T47D (cell line): ENCODE measurements at regions not wholly inside any gene's neighbourhood (a gene's known extent, or its start where the extent isn't known, plus 50 kb on each side); places are given as distances from the start of the nearest gene placed in this dataset.

Experiments used
- DNase-seq, 2 experiments: peaks; one replicate each; pipeline versions ENCODE4 v3.0.0 to v3.0.0-alpha.2; 2011 to 2012; ENCODE audit warnings: low read depth in 1 of 2, low spot score in 1 of 2
- JUND ChIP-seq: IDR thresholded peaks from 2 replicates; pipeline ENCODE4 v1.6.1; 2012; ENCODE audit warnings: low read depth
- in situ Hi-C: cut with HindIII; loops from 2 replicates; pipeline ENCODE4 v1.10.0; 2016; ENCODE audit warnings: low sequenced_read_pairs, low pct_unique_long_range_greater_than_20kb

- no peak for DNase-seq
- in situ Hi-C loops, result no loop called here
- TF ChIP-seq JUND, result no peak
These were observed 187.7 kb upstream of the CHD1 start for GRCh38 chr5:99116526-99116925.

GRCh38 chr5:99109894-99110293 is 181.1 kb upstream of the CHD1 start:
- in situ Hi-C loops, result no loop called here
- no peak for DNase-seq
- no peak for TF ChIP-seq JUND

GRCh38 chr5:99105216-99105615 is 176.4 kb upstream of the CHD1 start:
- no peak for TF ChIP-seq JUND
- peak in 1 of 2 experiments; percentile 11 for DNase-seq
- in situ Hi-C loops, result no loop called here

DNA sequence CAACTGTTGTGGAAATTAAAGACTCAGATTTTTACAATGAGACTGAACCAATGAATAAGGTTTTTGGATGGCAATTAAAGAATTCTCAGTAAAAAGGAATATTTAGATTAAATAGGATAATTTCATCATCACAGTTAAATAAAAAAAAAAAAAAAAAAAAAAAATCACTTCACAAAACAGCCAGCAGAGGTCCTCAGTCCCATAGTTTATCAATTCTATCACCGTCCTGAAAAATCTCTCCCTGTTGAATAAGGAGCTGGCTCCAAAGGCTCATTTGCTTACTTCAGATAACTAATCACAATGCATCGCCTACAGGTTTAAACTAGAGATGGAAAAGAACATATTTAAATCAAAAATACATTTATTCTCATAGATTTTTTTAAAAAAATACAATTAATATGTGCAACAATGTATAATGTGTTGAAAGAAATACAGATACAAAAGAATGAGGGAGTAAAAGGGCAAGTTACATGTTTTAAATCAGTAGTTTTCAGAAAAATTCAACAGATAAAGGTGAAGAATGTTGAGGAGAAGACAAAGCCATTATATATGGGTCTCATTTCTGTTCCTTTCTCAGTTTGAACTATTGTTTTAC is 175.8 kb upstream of the CHD1 start:
- peak; percentile 26 to 52 for DNase-seq
- TF ChIP-seq JUND, result no peak
- in situ Hi-C loops, result no loop called here

GRCh38 chr5:99102073-99102697 is 173.4 kb upstream of the CHD1 start:
- no peak for DNase-seq
- in situ Hi-C loops, result no loop called here
- no peak for TF ChIP-seq JUND

DNA sequence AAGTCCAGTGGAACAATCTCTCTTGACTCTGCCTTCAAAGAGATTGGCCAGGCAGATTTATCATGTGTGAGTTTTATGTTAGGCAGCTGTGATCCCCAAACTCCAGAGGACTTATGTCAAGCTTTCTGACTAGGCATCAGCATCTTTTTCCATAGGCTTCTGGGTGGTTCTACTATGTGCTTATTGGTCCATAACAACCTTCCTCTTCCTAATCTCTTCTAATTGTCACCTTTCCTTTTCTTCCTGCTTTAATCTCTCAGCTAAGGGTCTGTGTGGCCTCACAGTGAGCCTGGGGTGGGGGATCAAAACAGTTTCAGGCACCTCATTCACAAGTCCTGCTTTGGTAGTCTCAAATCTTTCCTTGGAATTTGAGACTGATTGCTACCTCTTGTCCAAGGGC is 170.9 kb upstream of the CHD1 start:
- no peak for DNase-seq
- in situ Hi-C loops, result no loop called here
- TF ChIP-seq JUND, result no peak

- DNase-seq, result no peak
- TF ChIP-seq JUND, result no peak
- in situ Hi-C loops, result no loop called here
These were observed 161.2 kb upstream of the CHD1 start for GRCh38 chr5:99089822-99090549.

- no peak for TF ChIP-seq JUND
- no peak for DNase-seq
- in situ Hi-C loops, result no loop called here
These were observed 159.5 kb upstream of the CHD1 start for GRCh38 chr5:99088309-99088708.

DNA sequence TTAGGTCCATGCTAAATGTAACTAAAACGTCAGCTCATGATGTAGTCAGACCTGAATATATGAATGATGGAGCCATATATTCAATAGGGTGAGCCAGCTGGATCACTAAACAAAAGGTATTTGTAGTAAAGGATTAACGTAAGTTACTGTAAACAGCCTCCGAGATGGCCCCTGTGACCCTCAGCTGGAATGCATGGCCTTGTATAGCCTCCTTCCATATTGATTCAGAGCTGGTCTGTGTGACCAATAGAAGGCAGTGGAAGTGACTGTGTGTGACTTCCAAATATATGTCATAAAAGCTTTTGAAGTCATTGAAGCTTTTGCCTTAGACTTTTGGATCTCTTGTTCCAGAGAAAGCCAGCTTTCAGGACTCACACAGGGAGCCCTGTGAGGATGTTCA is 154.4 kb upstream of the CHD1 start:
- in situ Hi-C loops, result no loop called here
- DNase-seq, result no peak

GRCh38 chr5:99081711-99082110 is 152.9 kb upstream of the CHD1 start:
- in situ Hi-C loops, result no loop called here
- DNase-seq, result no peak
- TF ChIP-seq JUND, result no peak

More for the DNA sequence above, 154.4 kb upstream of the CHD1 start:
- TF ChIP-seq JUND, result no peak

DNA sequence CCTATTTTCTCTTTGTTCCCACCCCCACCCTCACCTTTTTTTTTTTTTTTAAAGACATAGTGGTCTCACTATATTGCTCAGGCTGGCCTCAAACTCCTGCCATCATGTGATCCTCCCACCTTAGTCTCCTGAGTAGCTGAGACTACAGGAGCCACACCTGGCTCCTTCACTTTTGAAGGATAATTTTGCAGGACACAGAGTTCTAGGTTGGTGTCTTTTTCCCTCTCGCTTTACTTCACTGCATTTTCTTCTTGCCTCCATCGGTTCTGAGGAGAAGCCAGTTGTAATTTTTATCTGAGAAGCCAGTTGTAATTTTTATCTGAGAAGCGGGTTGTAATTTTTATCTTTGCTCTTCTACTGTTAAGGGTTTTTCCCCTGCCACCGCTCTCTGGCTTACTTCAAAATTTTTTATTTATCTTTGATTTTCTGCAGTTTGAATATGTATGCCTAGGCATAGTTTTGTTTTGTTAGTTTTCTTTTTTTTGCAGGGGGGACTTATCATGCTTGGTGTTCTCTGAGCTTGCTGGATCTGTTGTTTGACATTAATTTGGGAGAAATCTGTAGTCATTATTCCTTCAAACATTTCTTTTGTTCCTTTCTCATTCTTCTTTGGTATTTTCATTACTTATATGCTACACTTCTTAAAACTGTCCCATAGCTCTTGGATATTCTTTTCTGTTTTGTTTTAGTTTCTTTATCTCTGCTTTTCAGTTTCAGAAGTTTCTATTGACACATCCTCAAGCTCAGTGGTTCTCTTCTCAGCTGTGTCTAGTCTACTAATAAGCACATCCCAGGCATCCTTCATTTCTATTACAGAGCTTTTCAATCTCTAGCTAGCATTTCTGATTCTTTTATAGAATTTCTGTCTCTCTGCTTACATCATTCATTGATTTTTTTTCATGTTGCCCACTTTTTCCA is 148.2 kb upstream of the CHD1 start:
- in situ Hi-C loops, result no loop called here
- no peak for TF ChIP-seq JUND
- no peak for DNase-seq

DNA sequence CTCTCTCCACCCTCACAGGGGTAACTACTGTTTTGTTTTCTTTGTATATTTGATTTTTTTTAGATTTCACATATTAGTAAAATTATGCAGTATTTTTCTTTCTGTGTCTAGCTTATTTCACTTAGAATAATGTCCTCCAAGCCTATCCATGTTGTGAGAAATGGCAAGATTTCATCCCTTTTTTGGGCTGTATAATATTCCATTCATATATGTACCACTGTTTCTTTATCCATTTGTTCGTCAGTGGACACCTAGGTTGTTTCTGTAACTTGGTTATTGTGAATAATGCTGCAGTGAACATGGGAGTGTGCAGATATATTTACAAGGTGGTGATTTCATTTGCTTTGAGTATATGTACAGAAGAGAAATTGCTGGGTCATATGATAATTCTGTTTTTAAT is 144.0 kb upstream of the CHD1 start:
- TF ChIP-seq JUND, result no peak
- DNase-seq, result no peak
- in situ Hi-C loops, result no loop called here
